Tibial nerve (tissue), 4 donors: ENCODE measurements at regions not wholly inside any gene's neighbourhood (a gene's known extent, or its start where the extent isn't known, plus 50 kb on each side); places are given as distances from the start of the nearest gene placed in this dataset.

Source experiments
- CTCF ChIP-seq, 5 experiments: fragments of 200-600 bp in 3 of 5; fragments of 450-650 bp in 2 of 5; sonication (generic) in 3 of 5; IDR thresholded peaks; one replicate each; pipeline ENCODE4 v1.5.1; 2016 to 2019; ENCODE audit warnings: antibody characterized with exemption in 5 of 5, mild to moderate bottlenecking in 3 of 5, moderate library complexity in 2 of 5
- EP300 ChIP-seq, 2 donors: sonication (generic); formaldehyde crosslinking; IDR thresholded peaks; one replicate each; pipeline ENCODE4 v1.6.1; 2017; ENCODE audit warnings: antibody characterized with exemption in 2 of 2, mild to moderate bottlenecking in 1 of 2
- POLR2A ChIP-seq, 2 donors: fragments of 450-650 bp; IDR thresholded peaks; one replicate each; pipeline ENCODE4 v1.6.1; 2017; ENCODE audit warnings: antibody characterized with exemption in 2 of 2, mild to moderate bottlenecking in 2 of 2, moderate library complexity in 2 of 2

GRCh38 chr10:1938317-1938716 is 201.0 kb upstream of the ADARB2 start:
- TF ChIP-seq CTCF (IDR thresholded peaks at IDR 0.05) (no peak), POLR2A (IDR thresholded peaks at IDR 0.05) (no peak), EP300 (IDR thresholded peaks at IDR 0.05) (no peak)
